Vagina (tissue), 2 donors: ENCODE measurements at regions not wholly inside any gene's neighbourhood (a gene's known extent, or its start where the extent isn't known, plus 50 kb on each side); places are given as distances from the start of the nearest gene placed in this dataset.

Source experiments
- DNase-seq, 2 donors: peaks; one replicate each; pipeline ENCODE4 v3.0.0-alpha.2; 2017; ENCODE audit errors: extremely low spot score in 2 of 2
- H3K27ac ChIP-seq: fragments of 200-600 bp; sonication (generic); one replicate; pipeline ENCODE4 v1.5.1; 2019
- H3K27me3 ChIP-seq: fragments of 200-600 bp; sonication (generic); one replicate; pipeline ENCODE4 v1.5.1; 2019
- H3K36me3 ChIP-seq, 2 donors: fragments of 200-600 bp; sonication (generic); one replicate each; pipeline ENCODE4 v1.5.1; 2017 to 2019
- H3K4me1 ChIP-seq: fragments of 200-600 bp; sonication (generic); one replicate; pipeline ENCODE4 v1.5.1; 2019
- H3K4me3 ChIP-seq, 2 donors: fragments of 200-600 bp; sonication (generic); 1 replicate in 1 of 2; 2 replicates in 1 of 2; pipeline ENCODE4 v1.5.1; 2016 to 2019
- H3K9me3 ChIP-seq: fragments of 200-600 bp; sonication (generic); one replicate; pipeline ENCODE4 v1.5.1; 2019
- CTCF ChIP-seq, 3 experiments: fragments of 450-650 bp in 2 of 3; fragments of 200-600 bp in 1 of 3; sonication (generic) in 1 of 3; IDR thresholded peaks; one replicate each; pipeline ENCODE4 v1.5.1; 2017 to 2019; ENCODE audit warnings: antibody characterized with exemption in 3 of 3, mild to moderate bottlenecking in 2 of 3, moderate library complexity in 2 of 3
- POLR2A ChIP-seq, 2 donors: fragments of 450-650 bp; IDR thresholded peaks; one replicate each; pipeline ENCODE4 v1.6.1; 2017; ENCODE audit warnings: antibody characterized with exemption in 2 of 2, mild to moderate bottlenecking in 2 of 2, moderate library complexity in 2 of 2
- POLR2AphosphoS5 ChIP-seq, 2 donors: sonication (generic); formaldehyde crosslinking; IDR thresholded peaks; one replicate each; pipeline ENCODE4 v1.9.0; 2017; ENCODE audit warnings: antibody characterized with exemption in 2 of 2, mild to moderate bottlenecking in 2 of 2, low read depth in 1 of 2; ENCODE audit not compliant: insufficient read depth in 1 of 2
- intact Hi-C: fragments of 100-400 bp; cut with DNase I; formaldehyde crosslinking; loops from one replicate; pipeline ENCODE4 v1.15.1; 2023

- DNase-seq: no peak
- Histone ChIP-seq H3K9me3 (no peaks in the 10 kb centered on the region), H3K36me3 (no peaks in the 10 kb centered on the region), H3K4me3 (no peak overlapping the region), H3K27me3 (no peaks in the 10 kb centered on the region), H3K4me1 (no peaks in the 10 kb centered on the region), H3K27ac (no peak overlapping the region)
- intact Hi-C loops: no loop called here
- TF ChIP-seq POLR2A (IDR thresholded peaks at IDR 0.05) (no peak), CTCF (IDR thresholded peaks at IDR 0.05) (no peak), POLR2AphosphoS5 (IDR thresholded peaks at IDR 0.05; ENCODE audit: insufficient read depth in 1 of 2, low read depth in 1 of 2) (no peak)
Measured at GRCh38 chr1:188058801-188059200, 1230.1 kb downstream of the PLA2G4A start.

GRCh38 chr1:188061881-188062280 lies 1233.1 kb downstream of the PLA2G4A start:
- Histone ChIP-seq H3K27ac (no peak overlapping the region), H3K27me3 (no peaks in the 10 kb centered on the region), H3K9me3 (no peaks in the 10 kb centered on the region), H3K4me3 (no peak overlapping the region), H3K36me3 (no peaks in the 10 kb centered on the region), H3K4me1 (no peaks in the 10 kb centered on the region)
- DNase-seq: no peak
- TF ChIP-seq POLR2A (IDR thresholded peaks at IDR 0.05) (no peak), CTCF (IDR thresholded peaks at IDR 0.05) (no peak), POLR2AphosphoS5 (IDR thresholded peaks at IDR 0.05; ENCODE audit: insufficient read depth in 1 of 2, low read depth in 1 of 2) (no peak)
- intact Hi-C loops: no loop called here

GRCh38 chr1:188062456-188062855 lies 1233.7 kb downstream of the PLA2G4A start:
- Histone ChIP-seq H3K4me1 (no peaks in the 10 kb centered on the region), H3K27me3 (no peaks in the 10 kb centered on the region), H3K4me3 (no peak overlapping the region), H3K9me3 (no peaks in the 10 kb centered on the region), H3K27ac (no peak overlapping the region), H3K36me3 (no peaks in the 10 kb centered on the region)
- DNase-seq: no peak
- intact Hi-C loops: no loop called here
- TF ChIP-seq POLR2AphosphoS5 (IDR thresholded peaks at IDR 0.05; ENCODE audit: insufficient read depth in 1 of 2, low read depth in 1 of 2) (no peak), CTCF (IDR thresholded peaks at IDR 0.05) (no peak), POLR2A (IDR thresholded peaks at IDR 0.05) (no peak)

- no peaks in the 10 kb centered on the region for H3K9me3 ChIP-seq
- no peaks in the 10 kb centered on the region for H3K36me3 ChIP-seq
- TF ChIP-seq CTCF (IDR thresholded peaks at IDR 0.05) (no peak), POLR2A (IDR thresholded peaks at IDR 0.05) (no peak), POLR2AphosphoS5 (IDR thresholded peaks at IDR 0.05; ENCODE audit: insufficient read depth in 1 of 2, low read depth in 1 of 2) (no peak)
- intact Hi-C loops: no loop called here
- H3K27me3 ChIP-seq: no peaks in the 10 kb centered on the region
- DNase-seq: no peak
- H3K4me3 ChIP-seq: no peak overlapping the region
- no peaks in the 10 kb centered on the region for H3K4me1 ChIP-seq
- no peak overlapping the region for H3K27ac ChIP-seq
Measured at GRCh38 chr1:188065917-188066316, 1237.2 kb downstream of the PLA2G4A start.

GRCh38 chr1:188070848-188071247 lies 1242.1 kb downstream of the PLA2G4A start:
- H3K27ac ChIP-seq: no peak overlapping the region
- TF ChIP-seq POLR2A (IDR thresholded peaks at IDR 0.05) (no peak), POLR2AphosphoS5 (IDR thresholded peaks at IDR 0.05; ENCODE audit: insufficient read depth in 1 of 2, low read depth in 1 of 2) (no peak), CTCF (IDR thresholded peaks at IDR 0.05) (no peak)
- H3K36me3 ChIP-seq: no peaks in the 10 kb centered on the region
- H3K4me3 ChIP-seq: no peak overlapping the region
- intact Hi-C loops: no loop called here
- H3K27me3 ChIP-seq: no peaks in the 10 kb centered on the region
- DNase-seq: no peak
- no peaks in the 10 kb centered on the region for H3K9me3 ChIP-seq
- H3K4me1 ChIP-seq: no peaks in the 10 kb centered on the region
